K562 (cell line): ENCODE measurements at regions not wholly inside any gene's neighbourhood (a gene's known extent, or its start where the extent isn't known, plus 50 kb on each side); places are given as distances from the start of the nearest gene placed in this dataset.
A peak's percentile ranks its signal among the peaks of the same experiment; 100 is the strongest.

ENCODE experiments used
- ARID4B ChIP-seq: sonication (generic); formaldehyde crosslinking; IDR thresholded peaks from 2 replicates; pipeline ENCODE4 v1.8.0; 2022; ENCODE audit warnings: mild to moderate bottlenecking, missing genetic modification reagents
- BHLHE40 ChIP-seq: IDR thresholded peaks from 2 replicates; pipeline ENCODE4 v1.6.1; 2011; ENCODE audit warnings: low read length, improper control_type of control experiment
- CBX5 ChIP-seq: IDR thresholded peaks from 2 replicates; pipeline ENCODE4 v1.6.1; 2014; ENCODE audit warnings: low read depth, borderline replicate concordance
- COPS2 ChIP-seq: fragments of 450-650 bp; conservative IDR thresholded peaks from 2 replicates; pipeline ENCODE4 v1.6.1; 2016; ENCODE audit warnings: mild to moderate bottlenecking, moderate library complexity
- DNMT1 ChIP-seq: fragments of 450-650 bp; IDR thresholded peaks from 2 replicates; pipeline ENCODE4 v1.6.1; 2016; ENCODE audit warnings: antibody characterized with exemption, mild to moderate bottlenecking
- GATAD2B ChIP-seq: fragments of 450-650 bp; IDR thresholded peaks from 2 replicates; pipeline ENCODE4 v1.6.1; 2017; ENCODE audit warnings: mild to moderate bottlenecking, borderline replicate concordance
- HDAC6 ChIP-seq: IDR thresholded peaks from 2 replicates; pipeline ENCODE4 v1.6.1; 2012; ENCODE audit warnings: low read depth, mild to moderate bottlenecking, control low read depth, inconsistent platforms, low read length, moderate library complexity
- KLF13 ChIP-seq: fragments of 450-650 bp; IDR thresholded peaks from 2 replicates; pipeline ENCODE4 v1.6.1; 2016; ENCODE audit warnings: missing genetic modification characterization, low read depth, mild to moderate bottlenecking, missing compliant biosample characterization, moderate library complexity, borderline replicate concordance
- PCBP2 ChIP-seq: fragments of 200-400 bp; formaldehyde crosslinking; IDR thresholded peaks from 2 replicates; pipeline ENCODE4 v1.6.1; 2018; ENCODE audit warnings: low read length, low read depth, mild to moderate bottlenecking, moderate library complexity; ENCODE audit not compliant: poor library complexity, severe bottlenecking
- PHF21A ChIP-seq: fragments of 450-650 bp; IDR thresholded peaks from 2 replicates; pipeline ENCODE4 v1.6.1; 2017; ENCODE audit warnings: low read depth, borderline replicate concordance
- PHTF2 ChIP-seq: fragments of 250-450 bp; sonication (Bioruptor Pico); IDR thresholded peaks from 2 replicates; pipeline ENCODE4 v1.5.0; 2021; ENCODE audit warnings: mild to moderate bottlenecking
- SMARCE1 ChIP-seq: fragments of 450-650 bp; IDR thresholded peaks from 2 replicates; pipeline ENCODE4 v1.7.1; 2016; ENCODE audit warnings: mild to moderate bottlenecking
- TSHZ1 ChIP-seq: fragments of 250-450 bp; sonication (Bioruptor Pico); IDR thresholded peaks from 2 replicates; pipeline ENCODE4 v1.4.0; 2020; ENCODE audit warnings: mild to moderate bottlenecking, moderate library complexity
- ZHX1 ChIP-seq: fragments of 150-350 bp; conservative IDR thresholded peaks from 2 replicates; pipeline ENCODE4 v1.6.1; 2014; ENCODE audit warnings: low read length
- ZNF212 ChIP-seq: fragments of 450-650 bp; formaldehyde crosslinking; IDR thresholded peaks from 2 replicates; pipeline ENCODE4 v1.4.0; 2020; ENCODE audit warnings: mild to moderate bottlenecking
- ZNF507 ChIP-seq: conservative IDR thresholded peaks from 2 replicates; pipeline ENCODE4 v1.6.1; 2017; ENCODE audit warnings: missing genetic modification characterization, missing compliant biosample characterization
- ZNF766 ChIP-seq: fragments of 200-800 bp; sonication (Bioruptor generic); conservative IDR thresholded peaks from 2 replicates; pipeline ENCODE4 v1.6.1; 2016; ENCODE audit warnings: missing genetic modification characterization, missing compliant biosample characterization
- ZNF778 ChIP-seq: fragments of 450-650 bp; formaldehyde crosslinking; IDR thresholded peaks from 2 replicates; pipeline ENCODE4 v1.4.0; 2020; ENCODE audit warnings: mild to moderate bottlenecking, moderate library complexity

GRCh38 chr14:22699801-22700564, 55.8 kb upstream of the OR6J1 start (continued):
- no peak for TF ChIP-seq HDAC6
- TF ChIP-seq DNMT1 = no peak
- TF ChIP-seq ZNF212 (CRISPR knock-in tag) = no peak
- TF ChIP-seq ARID4B = no peak
- no peak for TF ChIP-seq TSHZ1
- no peak for TF ChIP-seq BHLHE40
- TF ChIP-seq ZHX1 = no peak
- TF ChIP-seq ZNF507 (tag) = no peak
- no peak for TF ChIP-seq PHF21A
- peak; percentile 93 for TF ChIP-seq SMARCE1
- TF ChIP-seq CBX5 = no peak
- TF ChIP-seq ZNF766 (CRISPR knock-in tag) = peak; percentile 59; the same call in 1 of the 2 replicates
- no peak for TF ChIP-seq PHTF2 (CRISPR knock-in tag)
- no peak for TF ChIP-seq COPS2
- TF ChIP-seq GATAD2B = no peak
- TF ChIP-seq ZNF778 (CRISPR knock-in tag) = no peak
- no peak for TF ChIP-seq KLF13 (tag)
- TF ChIP-seq PCBP2 = no peak
